IMR-90 (cell line): ENCODE measurements at regions not wholly inside any gene's neighbourhood (a gene's known extent, or its start where the extent isn't known, plus 50 kb on each side); places are given as distances from the start of the nearest gene placed in this dataset.

ENCODE experiments used
- ATAC-seq: fragments of 200-7000 bp; cut with Tn5 transposase; 2 replicates; pipeline ENCODE4 v1.9.1; 2020; ENCODE audit warnings: low read depth, mild to moderate bottlenecking, moderate library complexity
- BruUV-seq: library from RNA; stranded (reverse); fragments of 400-500 nt; replicated peaks from 2 replicates; lab custom pipeline; 2021; lab: Mats Ljungman, UMichigan
- CTCF ChIA-PET: fragments of 300-600 bp; formaldehyde crosslinking; extraction: SDS; loops from one replicate; lab custom pipeline; 2021; ENCODE audit warnings: antibody characterized with exemption; lab: Yijun Ruan, JAX
- POLR2A ChIA-PET: fragments of 300-600 bp; sonication (Branson Sonifier 250); formaldehyde crosslinking; loops from one replicate; lab custom pipeline; 2022; ENCODE audit warnings: antibody characterized with exemption; ENCODE audit not compliant: unreplicated experiment; lab: Charles Lee
- DNase-seq: peaks from one replicate; pipeline ENCODE4 v3.0.0; 2013
- H2AFZ ChIP-seq: replicated peaks from 2 replicates; pipeline ENCODE3; 2013; ENCODE audit warnings: low read length, mild to moderate bottlenecking; ENCODE audit not compliant: poor library complexity
- H2AK5ac ChIP-seq: 2 replicates; pipeline ENCODE4 v1.6.1; 2013; ENCODE audit warnings: low read depth, low read length, inconsistent platforms
- H2AK9ac ChIP-seq: replicated peaks from 2 replicates; pipeline ENCODE3; 2013; ENCODE audit warnings: mild to moderate bottlenecking, low read depth, low read length, moderate library complexity; ENCODE audit not compliant: poor library complexity
- H2BK120ac ChIP-seq: 2 replicates; pipeline ENCODE4 v1.6.1; 2013; ENCODE audit warnings: low read depth, low read length, inconsistent platforms
- H2BK15ac ChIP-seq: 3 replicates; pipeline ENCODE4 v1.6.1; 2013; ENCODE audit warnings: low read depth, low read length, inconsistent platforms
- H2BK20ac ChIP-seq: 2 replicates; pipeline ENCODE4 v1.6.1; 2013; ENCODE audit warnings: low read depth, mild to moderate bottlenecking, inconsistent platforms, low read length, moderate library complexity
- H2BK5ac ChIP-seq: 2 replicates; pipeline ENCODE4 v1.6.1; 2013; ENCODE audit warnings: mild to moderate bottlenecking, low read depth, low read length, inconsistent platforms; ENCODE audit not compliant: poor library complexity, severe bottlenecking
- H3K14ac ChIP-seq: replicated peaks from 2 replicates; pipeline ENCODE4 v1.6.1; 2013; ENCODE audit warnings: low read depth, low read length, inconsistent platforms
- H3K18ac ChIP-seq: 2 replicates; pipeline ENCODE4 v1.6.1; 2013; ENCODE audit warnings: low read depth, low read length, control low read depth
- H3K23ac ChIP-seq: 2 replicates; pipeline ENCODE4 v1.6.1; 2013; ENCODE audit warnings: low read depth, low read length, inconsistent platforms
- H3K27ac ChIP-seq: 2 replicates; pipeline ENCODE4 v1.5.1; 2013; ENCODE audit warnings: mild to moderate bottlenecking, control low read depth, low read length; ENCODE audit not compliant: insufficient read depth
- H3K27me3 ChIP-seq: 2 replicates; pipeline ENCODE4 v1.6.1; 2013; ENCODE audit warnings: low read length; ENCODE audit not compliant: control insufficient read depth, insufficient read depth
- H3K36me3 ChIP-seq: 2 replicates; pipeline ENCODE4 v1.6.1; 2013; ENCODE audit warnings: low read length, mixed read lengths; ENCODE audit not compliant: control insufficient read depth, insufficient read depth
- H3K4ac ChIP-seq: 2 replicates; pipeline ENCODE4 v1.6.1; 2013; ENCODE audit warnings: low read depth, low read length, inconsistent platforms
- H3K4me1 ChIP-seq: 2 replicates; pipeline ENCODE4 v1.6.1; 2013; ENCODE audit warnings: low read length, mixed read lengths; ENCODE audit not compliant: control insufficient read depth, insufficient read depth
- H3K4me2 ChIP-seq: 2 replicates; pipeline ENCODE4 v1.6.1; 2013; ENCODE audit warnings: low read depth, mild to moderate bottlenecking, control low read depth, low read length, moderate library complexity
- H3K4me3 ChIP-seq: 2 replicates; pipeline ENCODE4 v1.5.1; 2013; ENCODE audit warnings: low read depth, mild to moderate bottlenecking, control low read depth, low read length, moderate library complexity; ENCODE audit not compliant: insufficient read depth
- H3K56ac ChIP-seq: 2 replicates; pipeline ENCODE4 v1.6.1; 2013; ENCODE audit warnings: low read length, inconsistent platforms; ENCODE audit not compliant: insufficient read depth; ENCODE audit errors: extremely low read depth
- H3K79me1 ChIP-seq, 2 experiments: 2 replicates each; pipeline ENCODE4 v1.6.1; 2013; ENCODE audit warnings: low read length in 2 of 2, inconsistent platforms in 1 of 2, low read depth in 1 of 2
- H3K9ac ChIP-seq: 2 replicates; pipeline ENCODE4 v1.6.1; 2013; ENCODE audit warnings: low read depth, low read length, control low read depth
- H3K9me1 ChIP-seq: 2 replicates; pipeline ENCODE4 v1.6.1; 2013; ENCODE audit warnings: low read length, inconsistent platforms; ENCODE audit not compliant: insufficient read depth
- H3K9me3 ChIP-seq: 2 replicates; pipeline ENCODE4 v1.6.1; 2013; ENCODE audit warnings: low read length; ENCODE audit not compliant: control insufficient read depth, insufficient read depth
- H4K20me1 ChIP-seq: 2 replicates; pipeline ENCODE4 v1.6.1; 2013; ENCODE audit warnings: low read length, inconsistent platforms; ENCODE audit not compliant: insufficient read depth
- H4K5ac ChIP-seq: 2 replicates; pipeline ENCODE4 v1.6.1; 2013; ENCODE audit warnings: mild to moderate bottlenecking, low read depth, low read length, control low read depth
- H4K8ac ChIP-seq, 2 experiments: 2 replicates each; pipeline ENCODE4 v1.6.1; 2013; ENCODE audit warnings: low read depth in 2 of 2, low read length in 2 of 2, control low read depth in 1 of 2, inconsistent platforms in 1 of 2
- H4K91ac ChIP-seq: 2 replicates; pipeline ENCODE4 v1.6.1; 2013; ENCODE audit warnings: low read depth, low read length, inconsistent platforms; ENCODE audit not compliant: insufficient read depth
- BHLHE40 ChIP-seq: fragments of 150-350 bp; IDR thresholded peaks from 2 replicates; pipeline ENCODE4 v1.6.1; 2016; ENCODE audit warnings: mild to moderate bottlenecking, low read depth, low read length
- CEBPB ChIP-seq: IDR thresholded peaks from 2 replicates; pipeline ENCODE4 v1.6.1; 2012; ENCODE audit warnings: low read depth, low read length, improper control_type of control experiment
- FOS ChIP-seq: fragments of 150-350 bp; IDR thresholded peaks from 2 replicates; pipeline ENCODE4 v1.6.1; 2016; ENCODE audit warnings: low read depth, low read length
- MAFK ChIP-seq: IDR thresholded peaks from 2 replicates; pipeline ENCODE4 v1.6.1; 2012; ENCODE audit warnings: low read depth, low read length, improper control_type of control experiment
- MXI1 ChIP-seq: IDR thresholded peaks from 2 replicates; pipeline ENCODE4 v1.6.1; 2012; ENCODE audit warnings: low read depth, mild to moderate bottlenecking, low read length, moderate library complexity, borderline replicate concordance
- POLR2A ChIP-seq: IDR thresholded peaks from 2 replicates; pipeline ENCODE4 v1.6.1; 2012; ENCODE audit warnings: mild to moderate bottlenecking, low read depth, low read length
- RAD21 ChIP-seq: IDR thresholded peaks from 2 replicates; pipeline ENCODE4 v1.6.1; 2012; ENCODE audit warnings: low read length, improper control_type of control experiment
- SMC3 ChIP-seq: fragments of 150-350 bp; IDR thresholded peaks from 2 replicates; pipeline ENCODE4 v1.6.1; 2016; ENCODE audit warnings: low read depth, mild to moderate bottlenecking, antibody characterized with exemption, low read length, moderate library complexity
- WGBS, 2 experiments: methylation state at CpG; one replicate each; pipeline versions ENCODE4 v1.1.5 to v1.1.7; 2013; ENCODE audit warnings: missing lambda C conversion rate in 2 of 2; ENCODE audit not compliant: insufficient read length in 1 of 2; ENCODE audit errors: extremely low coverage in 2 of 2; 5-methylcytosine and 5-hydroxymethylcytosine counted together
- dilution Hi-C: fragments of 300-500 bp; cut with HindIII; formaldehyde crosslinking; loops from one replicate; pipeline ENCODE4 v1.14.3; 2018; ENCODE audit warnings: low sequenced_read_pairs; ENCODE audit not compliant: unreplicated experiment
- in situ Hi-C: fragments of 300-500 bp; cut with MboI; formaldehyde crosslinking; loops from 3 replicates; pipeline ENCODE4 v1.14.3; 2019; ENCODE audit warnings: low sequenced_read_pairs, inconsistent platforms, mixed read lengths
- intact Hi-C: fragments of 100-400 bp; cut with micrococcal nuclease; formaldehyde crosslinking; loops from 2 replicates; pipeline ENCODE4 v1.10.0; 2022
- TF ChIP-seq, protein P1 (sequence below): fragments of 150-350 bp; IDR thresholded peaks from 2 replicates; pipeline ENCODE4 v1.6.1; 2016; ENCODE audit warnings: low read depth, mild to moderate bottlenecking, low read length, moderate library complexity, borderline replicate concordance

DNA sequence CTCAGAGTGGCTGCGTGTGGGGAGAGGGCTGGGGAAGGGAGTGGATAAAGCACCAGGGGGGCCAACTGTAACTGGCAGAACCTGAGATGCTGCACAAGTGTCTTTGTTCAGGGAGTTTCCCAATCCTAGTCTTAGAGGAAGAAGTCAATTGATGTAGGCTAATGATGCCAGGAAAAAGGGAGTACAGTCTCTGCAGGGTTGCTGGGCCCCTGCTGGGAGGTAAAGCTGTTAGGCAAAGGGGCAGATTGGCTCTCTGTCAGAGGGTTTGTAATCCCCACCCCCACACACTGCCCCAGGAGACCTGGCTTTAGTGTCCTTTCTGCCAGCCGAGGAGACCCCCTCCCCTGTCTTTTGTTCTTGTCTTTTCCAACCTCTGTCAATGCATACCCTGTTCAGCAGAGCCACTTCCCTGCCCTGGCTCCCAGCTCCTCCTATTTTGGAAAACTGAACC, 178.4 kb downstream of the KCNA5 start:
- no peaks in the 10 kb centered on the region for H3K4me1 ChIP-seq
- POLR2A ChIA-PET, result no interaction called here
- H3K4me3 ChIP-seq, result no peak overlapping the region
- H2AK9ac ChIP-seq, result no peak overlapping the region
- H4K5ac ChIP-seq, result no peak overlapping the region
- no peaks in the 10 kb centered on the region for H4K20me1 ChIP-seq
- H3K9me3 ChIP-seq, result no peaks in the 10 kb centered on the region
- no peak overlapping the region for H3K27ac ChIP-seq
- no peak overlapping the region for H2BK5ac ChIP-seq
- H3K18ac ChIP-seq, result no peak overlapping the region
- H2BK20ac ChIP-seq, result no peak overlapping the region
- no peak overlapping the region for H4K91ac ChIP-seq
- no peaks in the 10 kb centered on the region for H3K9me1 ChIP-seq
- no peak for ATAC-seq
- dilution Hi-C loops, result no loop called here
- no peak overlapping the region for H3K4ac ChIP-seq
- H2AK5ac ChIP-seq, result no peak overlapping the region
- DNase-seq, result no peak
- peaks cover 14% of the 10 kb centered on the region for H3K27me3 ChIP-seq
- no peak overlapping the region for H3K23ac ChIP-seq
- H3K56ac ChIP-seq, result no peak overlapping the region
- no peak overlapping the region for H2AFZ ChIP-seq
- CTCF ChIA-PET, result no interaction called here
- no peak overlapping the region for H3K14ac ChIP-seq
- no peaks in the 10 kb centered on the region for H3K36me3 ChIP-seq
- in situ Hi-C loops, result no loop called here
- H3K9ac ChIP-seq, result no peak overlapping the region
- no peak for TF ChIP-seq SMC3
- no peak for TF ChIP-seq FOS
- TF ChIP-seq POLR2A, result no peak
- TF ChIP-seq RAD21, result no peak
- TF ChIP-seq MAFK, result no peak
- no peak for TF ChIP-seq MXI1
- TF ChIP-seq, protein P1, sequence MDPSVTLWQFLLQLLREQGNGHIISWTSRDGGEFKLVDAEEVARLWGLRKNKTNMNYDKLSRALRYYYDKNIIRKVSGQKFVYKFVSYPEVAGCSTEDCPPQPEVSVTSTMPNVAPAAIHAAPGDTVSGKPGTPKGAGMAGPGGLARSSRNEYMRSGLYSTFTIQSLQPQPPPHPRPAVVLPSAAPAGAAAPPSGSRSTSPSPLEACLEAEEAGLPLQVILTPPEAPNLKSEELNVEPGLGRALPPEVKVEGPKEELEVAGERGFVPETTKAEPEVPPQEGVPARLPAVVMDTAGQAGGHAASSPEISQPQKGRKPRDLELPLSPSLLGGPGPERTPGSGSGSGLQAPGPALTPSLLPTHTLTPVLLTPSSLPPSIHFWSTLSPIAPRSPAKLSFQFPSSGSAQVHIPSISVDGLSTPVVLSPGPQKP, result no peak
- TF ChIP-seq CEBPB, result no peak
- TF ChIP-seq BHLHE40, result no peak
- no CpG with 5 or more reads among the region's 2 CpGs for WGBS, 2 experiments
- H3K4me2 ChIP-seq, result no peak overlapping the region
- H4K8ac ChIP-seq, result no peak overlapping the region
- no peak overlapping the region for H2BK15ac ChIP-seq
- no peaks in the 10 kb centered on the region for H3K79me1 ChIP-seq
- no TSS peak for BruUV-seq
- no peak overlapping the region for H2BK120ac ChIP-seq
- intact Hi-C loops, result no loop called here
